ENCODE measurements at regions not wholly inside any gene's neighbourhood (a gene's known extent, or its start where the extent isn't known, plus 50 kb on each side); places are given as distances from the start of the nearest gene placed in this dataset.

DNA sequence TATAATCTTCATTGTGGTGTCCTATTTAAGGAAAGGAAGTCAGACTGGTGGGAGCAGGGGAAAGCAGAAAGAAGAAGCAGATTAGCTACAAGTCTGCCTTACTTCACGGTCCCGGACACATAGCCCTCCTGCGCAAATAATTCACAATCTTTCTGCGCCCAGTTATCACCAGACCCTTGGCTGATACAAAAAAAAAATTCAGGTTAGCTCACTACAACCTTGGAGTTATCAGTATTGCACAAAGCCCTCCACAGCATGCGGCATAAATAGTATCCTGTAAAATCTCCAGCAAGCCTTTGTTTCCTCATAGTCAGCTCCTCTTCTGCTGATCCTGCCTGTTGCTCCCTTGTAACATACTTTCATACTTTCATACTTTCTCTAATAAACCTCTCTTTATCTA is 148.6 kb upstream of the FUT9 start:
- TF ChIP-seq, protein P1, sequence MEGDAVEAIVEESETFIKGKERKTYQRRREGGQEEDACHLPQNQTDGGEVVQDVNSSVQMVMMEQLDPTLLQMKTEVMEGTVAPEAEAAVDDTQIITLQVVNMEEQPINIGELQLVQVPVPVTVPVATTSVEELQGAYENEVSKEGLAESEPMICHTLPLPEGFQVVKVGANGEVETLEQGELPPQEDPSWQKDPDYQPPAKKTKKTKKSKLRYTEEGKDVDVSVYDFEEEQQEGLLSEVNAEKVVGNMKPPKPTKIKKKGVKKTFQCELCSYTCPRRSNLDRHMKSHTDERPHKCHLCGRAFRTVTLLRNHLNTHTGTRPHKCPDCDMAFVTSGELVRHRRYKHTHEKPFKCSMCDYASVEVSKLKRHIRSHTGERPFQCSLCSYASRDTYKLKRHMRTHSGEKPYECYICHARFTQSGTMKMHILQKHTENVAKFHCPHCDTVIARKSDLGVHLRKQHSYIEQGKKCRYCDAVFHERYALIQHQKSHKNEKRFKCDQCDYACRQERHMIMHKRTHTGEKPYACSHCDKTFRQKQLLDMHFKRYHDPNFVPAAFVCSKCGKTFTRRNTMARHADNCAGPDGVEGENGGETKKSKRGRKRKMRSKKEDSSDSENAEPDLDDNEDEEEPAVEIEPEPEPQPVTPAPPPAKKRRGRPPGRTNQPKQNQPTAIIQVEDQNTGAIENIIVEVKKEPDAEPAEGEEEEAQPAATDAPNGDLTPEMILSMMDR (IDR thresholded peaks at IDR 0.05), result no peak
- no peak for TF ChIP-seq POLR2A (IDR thresholded peaks at IDR 0.05; ENCODE audit: low read length)
- TF ChIP-seq RCOR1 (IDR thresholded peaks at IDR 0.05; ENCODE audit: low read depth, low read length), result no peak
- TF ChIP-seq, protein P2, sequence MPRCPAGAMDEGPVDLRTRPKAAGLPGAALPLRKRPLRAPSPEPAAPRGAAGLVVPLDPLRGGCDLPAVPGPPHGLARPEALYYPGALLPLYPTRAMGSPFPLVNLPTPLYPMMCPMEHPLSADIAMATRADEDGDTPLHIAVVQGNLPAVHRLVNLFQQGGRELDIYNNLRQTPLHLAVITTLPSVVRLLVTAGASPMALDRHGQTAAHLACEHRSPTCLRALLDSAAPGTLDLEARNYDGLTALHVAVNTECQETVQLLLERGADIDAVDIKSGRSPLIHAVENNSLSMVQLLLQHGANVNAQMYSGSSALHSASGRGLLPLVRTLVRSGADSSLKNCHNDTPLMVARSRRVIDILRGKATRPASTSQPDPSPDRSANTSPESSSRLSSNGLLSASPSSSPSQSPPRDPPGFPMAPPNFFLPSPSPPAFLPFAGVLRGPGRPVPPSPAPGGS (IDR thresholded peaks at IDR 0.05), result no peak
- no peak for TF ChIP-seq RAD21 (conservative IDR thresholded peaks at IDR 0.05 in 1 of 2, IDR thresholded peaks at IDR 0.05 in 1 of 2)
- no peak for TF ChIP-seq EHF (CRISPR knock-in tag; IDR thresholded peaks at IDR 0.05)
- no peak for TF ChIP-seq RARB (CRISPR knock-in tag; IDR thresholded peaks at IDR 0.05)

Measured in A549 (cell line).